ENCODE measurements at regions not wholly inside any gene's neighbourhood (a gene's known extent, or its start where the extent isn't known, plus 50 kb on each side); places are given as distances from the start of the nearest gene placed in this dataset.

DNA sequence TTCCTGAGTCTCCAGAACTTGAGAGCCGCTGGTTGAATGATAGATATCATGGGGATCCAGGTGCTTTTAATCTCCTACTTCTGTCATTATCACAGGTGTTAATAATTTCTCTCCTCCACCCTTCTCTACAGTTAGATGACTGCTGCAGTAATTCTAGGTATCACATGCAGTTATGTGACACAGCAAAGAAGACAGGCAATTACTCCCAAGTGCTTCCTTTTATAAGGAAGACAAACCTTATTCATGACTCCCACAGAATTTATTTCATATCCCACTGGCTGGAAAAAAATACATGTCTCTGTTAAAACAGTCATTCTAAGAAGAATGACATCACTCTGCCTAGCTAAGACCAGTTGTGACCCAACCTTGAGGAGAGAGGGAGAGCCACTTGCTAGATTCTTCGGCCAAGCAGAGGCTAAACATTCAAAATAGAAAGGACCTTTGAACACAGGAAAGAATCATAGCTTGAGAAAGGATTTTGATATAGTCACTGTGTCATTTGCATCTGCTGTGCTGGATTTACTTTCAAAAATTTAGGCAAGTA lies 500.6 kb downstream of the SI start:
- TF ChIP-seq, protein P1, sequence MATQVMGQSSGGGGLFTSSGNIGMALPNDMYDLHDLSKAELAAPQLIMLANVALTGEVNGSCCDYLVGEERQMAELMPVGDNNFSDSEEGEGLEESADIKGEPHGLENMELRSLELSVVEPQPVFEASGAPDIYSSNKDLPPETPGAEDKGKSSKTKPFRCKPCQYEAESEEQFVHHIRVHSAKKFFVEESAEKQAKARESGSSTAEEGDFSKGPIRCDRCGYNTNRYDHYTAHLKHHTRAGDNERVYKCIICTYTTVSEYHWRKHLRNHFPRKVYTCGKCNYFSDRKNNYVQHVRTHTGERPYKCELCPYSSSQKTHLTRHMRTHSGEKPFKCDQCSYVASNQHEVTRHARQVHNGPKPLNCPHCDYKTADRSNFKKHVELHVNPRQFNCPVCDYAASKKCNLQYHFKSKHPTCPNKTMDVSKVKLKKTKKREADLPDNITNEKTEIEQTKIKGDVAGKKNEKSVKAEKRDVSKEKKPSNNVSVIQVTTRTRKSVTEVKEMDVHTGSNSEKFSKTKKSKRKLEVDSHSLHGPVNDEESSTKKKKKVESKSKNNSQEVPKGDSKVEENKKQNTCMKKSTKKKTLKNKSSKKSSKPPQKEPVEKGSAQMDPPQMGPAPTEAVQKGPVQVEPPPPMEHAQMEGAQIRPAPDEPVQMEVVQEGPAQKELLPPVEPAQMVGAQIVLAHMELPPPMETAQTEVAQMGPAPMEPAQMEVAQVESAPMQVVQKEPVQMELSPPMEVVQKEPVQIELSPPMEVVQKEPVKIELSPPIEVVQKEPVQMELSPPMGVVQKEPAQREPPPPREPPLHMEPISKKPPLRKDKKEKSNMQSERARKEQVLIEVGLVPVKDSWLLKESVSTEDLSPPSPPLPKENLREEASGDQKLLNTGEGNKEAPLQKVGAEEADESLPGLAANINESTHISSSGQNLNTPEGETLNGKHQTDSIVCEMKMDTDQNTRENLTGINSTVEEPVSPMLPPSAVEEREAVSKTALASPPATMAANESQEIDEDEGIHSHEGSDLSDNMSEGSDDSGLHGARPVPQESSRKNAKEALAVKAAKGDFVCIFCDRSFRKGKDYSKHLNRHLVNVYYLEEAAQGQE (IDR thresholded peaks at IDR 0.05; ENCODE audit: low read depth) = no peak
- TF ChIP-seq ZBTB7A (IDR thresholded peaks at IDR 0.05; ENCODE audit: low read depth) = no peak
- TF ChIP-seq TEAD4 (IDR thresholded peaks at IDR 0.05) = no peak
- TF ChIP-seq YY1 (IDR thresholded peaks at IDR 0.05; ENCODE audit: low read depth) = no peak
- TF ChIP-seq TAF1 (IDR thresholded peaks at IDR 0.05; ENCODE audit: low read depth) = no peak
